Esophagus squamous epithelium (tissue), 5 donors: ENCODE measurements at regions not wholly inside any gene's neighbourhood (a gene's known extent, or its start where the extent isn't known, plus 50 kb on each side); places are given as distances from the start of the nearest gene placed in this dataset.

Experiments used
- DNase-seq: peaks from one replicate; lab custom pipeline; 2025; lab: John Stamatoyannopoulos, UW
- H3K27ac ChIP-seq, 4 donors: fragments of 200-600 bp; sonication (generic); one replicate each; pipeline ENCODE4 v1.5.1; 2016 to 2019; ENCODE audit warnings: mild to moderate bottlenecking in 1 of 4
- H3K27me3 ChIP-seq, 4 donors: fragments of 200-600 bp; sonication (generic); 1 replicate in 3 of 4; 2 replicates in 1 of 4; pipeline versions ENCODE4 v1.5.1 to v1.6.0; 2017 to 2021; ENCODE audit warnings: antibody characterized with exemption in 1 of 4
- H3K36me3 ChIP-seq, 3 donors: fragments of 200-600 bp; sonication (generic); one replicate each; pipeline ENCODE4 v1.5.1; 2016 to 2019
- H3K4me1 ChIP-seq, 3 donors: fragments of 200-600 bp; sonication (generic); one replicate each; pipeline ENCODE4 v1.5.1; 2017 to 2019
- H3K4me3 ChIP-seq, 4 donors: fragments of 200-600 bp; sonication (generic); 1 replicate in 3 of 4; 2 replicates in 1 of 4; pipeline ENCODE4 v1.5.1; 2016 to 2019; ENCODE audit warnings: mild to moderate bottlenecking in 2 of 4, moderate library complexity in 1 of 4
- H3K9me3 ChIP-seq, 3 donors: fragments of 200-600 bp; sonication (generic); one replicate each; pipeline ENCODE4 v1.5.1; 2016 to 2019
- POLR2A ChIP-seq, 4 donors: fragments of 450-650 bp; IDR thresholded peaks; one replicate each; pipeline ENCODE4 v1.6.1; 2017; ENCODE audit warnings: antibody characterized with exemption in 4 of 4, mild to moderate bottlenecking in 4 of 4, moderate library complexity in 3 of 4
- WGBS, 2 donors: methylation state at CpG; one replicate each; pipeline ENCODE4 v1.1.5; 2018; 5-methylcytosine and 5-hydroxymethylcytosine counted together
- intact Hi-C: fragments of 100-400 bp; cut with DNase I; formaldehyde crosslinking; loops from one replicate; pipeline ENCODE4 v1.15.0; 2022
- TF ChIP-seq, protein P1 (sequence below), 6 experiments: fragments of 450-650 bp in 4 of 6; fragments of 200-600 bp in 2 of 6; sonication (generic) in 2 of 6; IDR thresholded peaks; one replicate each; pipeline ENCODE4 v1.5.1; 2016 to 2019; ENCODE audit warnings: antibody characterized with exemption in 6 of 6, mild to moderate bottlenecking in 4 of 6, moderate library complexity in 4 of 6
- donor health status: DM: yes; HTN: yes; CAD: no.

GRCh38 chr3:147185781-147186180, 220.6 kb downstream of the ZIC4 start:
- Histone ChIP-seq H3K27ac (no peak overlapping the region), H3K36me3 (no peaks in the 10 kb centered on the region), H3K27me3 (no peaks in the 10 kb centered on the region), H3K9me3 (no peaks in the 10 kb centered on the region), H3K4me1 (no peaks in the 10 kb centered on the region), H3K4me3 (no peak overlapping the region)
- no peak for DNase-seq
- intact Hi-C loops = no loop called here
- no peak for TF ChIP-seq POLR2A (IDR thresholded peaks at IDR 0.05)
- TF ChIP-seq, protein P1, sequence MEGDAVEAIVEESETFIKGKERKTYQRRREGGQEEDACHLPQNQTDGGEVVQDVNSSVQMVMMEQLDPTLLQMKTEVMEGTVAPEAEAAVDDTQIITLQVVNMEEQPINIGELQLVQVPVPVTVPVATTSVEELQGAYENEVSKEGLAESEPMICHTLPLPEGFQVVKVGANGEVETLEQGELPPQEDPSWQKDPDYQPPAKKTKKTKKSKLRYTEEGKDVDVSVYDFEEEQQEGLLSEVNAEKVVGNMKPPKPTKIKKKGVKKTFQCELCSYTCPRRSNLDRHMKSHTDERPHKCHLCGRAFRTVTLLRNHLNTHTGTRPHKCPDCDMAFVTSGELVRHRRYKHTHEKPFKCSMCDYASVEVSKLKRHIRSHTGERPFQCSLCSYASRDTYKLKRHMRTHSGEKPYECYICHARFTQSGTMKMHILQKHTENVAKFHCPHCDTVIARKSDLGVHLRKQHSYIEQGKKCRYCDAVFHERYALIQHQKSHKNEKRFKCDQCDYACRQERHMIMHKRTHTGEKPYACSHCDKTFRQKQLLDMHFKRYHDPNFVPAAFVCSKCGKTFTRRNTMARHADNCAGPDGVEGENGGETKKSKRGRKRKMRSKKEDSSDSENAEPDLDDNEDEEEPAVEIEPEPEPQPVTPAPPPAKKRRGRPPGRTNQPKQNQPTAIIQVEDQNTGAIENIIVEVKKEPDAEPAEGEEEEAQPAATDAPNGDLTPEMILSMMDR (IDR thresholded peaks at IDR 0.05) = no peak

DNA sequence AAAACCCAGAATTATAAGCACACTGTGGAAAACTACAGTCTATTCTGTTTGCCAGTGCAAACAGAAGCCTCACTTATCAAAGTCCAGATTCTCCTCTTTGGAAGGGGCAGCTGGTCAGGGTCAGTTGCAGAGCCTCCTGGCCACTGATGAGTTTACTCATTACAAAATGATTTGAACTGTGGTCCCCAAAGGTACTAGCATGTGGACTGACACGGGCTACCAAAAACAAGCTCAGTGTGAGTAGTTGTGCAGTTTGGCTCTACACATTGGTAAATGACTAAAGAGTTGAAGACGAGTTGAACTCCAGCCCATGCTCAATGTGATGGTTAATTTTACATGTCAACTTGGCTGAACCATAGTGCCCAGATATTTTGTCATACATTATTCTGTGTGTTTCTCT, 221.5 kb downstream of the ZIC4 start:
- no peak for DNase-seq
- Histone ChIP-seq H3K27me3 (no peaks in the 10 kb centered on the region), H3K36me3 (no peaks in the 10 kb centered on the region), H3K4me3 (no peak overlapping the region), H3K4me1 (no peaks in the 10 kb centered on the region), H3K27ac (no peak overlapping the region), H3K9me3 (no peaks in the 10 kb centered on the region)
- intact Hi-C loops = no loop called here
- no peak for TF ChIP-seq POLR2A (IDR thresholded peaks at IDR 0.05)
- WGBS, 2 donors = 41 to 55% methylated on average over 2 of the region's 2 CpGs

DNA sequence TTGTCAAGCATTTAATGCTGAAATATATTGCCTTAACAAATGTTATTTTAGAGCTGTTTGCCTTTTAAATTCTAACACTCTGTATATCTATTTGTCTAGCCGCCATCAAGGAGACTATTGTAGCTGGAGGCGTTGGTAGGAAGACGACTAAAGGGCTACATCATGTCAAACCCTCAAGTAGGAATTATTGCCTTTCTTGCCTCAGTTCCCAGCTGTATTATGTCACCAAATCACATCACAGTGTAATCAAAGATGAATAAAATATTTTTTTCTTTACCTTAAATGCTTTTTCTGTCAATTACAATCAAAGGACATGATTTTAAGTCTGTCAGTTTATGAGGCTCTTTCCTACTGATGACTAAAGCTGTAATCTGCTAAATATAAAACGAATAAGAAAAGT, 233.1 kb downstream of the ZIC4 start:
- no peaks in the 10 kb centered on the region for H3K9me3 ChIP-seq
- no peaks in the 10 kb centered on the region for H3K36me3 ChIP-seq
- intact Hi-C loops = no loop called here
- DNase-seq = no peak
- 38 to 47% methylated on average over 4 of the region's 4 CpGs for WGBS, 2 donors
- H3K27ac ChIP-seq = no peak overlapping the region
- H3K4me3 ChIP-seq = no peak overlapping the region
- H3K27me3 ChIP-seq = no peaks in the 10 kb centered on the region
- TF ChIP-seq, protein P1 (IDR thresholded peaks at IDR 0.05) = no peak
- TF ChIP-seq POLR2A (IDR thresholded peaks at IDR 0.05) = no peak
- H3K4me1 ChIP-seq = no peaks in the 10 kb centered on the region

DNA sequence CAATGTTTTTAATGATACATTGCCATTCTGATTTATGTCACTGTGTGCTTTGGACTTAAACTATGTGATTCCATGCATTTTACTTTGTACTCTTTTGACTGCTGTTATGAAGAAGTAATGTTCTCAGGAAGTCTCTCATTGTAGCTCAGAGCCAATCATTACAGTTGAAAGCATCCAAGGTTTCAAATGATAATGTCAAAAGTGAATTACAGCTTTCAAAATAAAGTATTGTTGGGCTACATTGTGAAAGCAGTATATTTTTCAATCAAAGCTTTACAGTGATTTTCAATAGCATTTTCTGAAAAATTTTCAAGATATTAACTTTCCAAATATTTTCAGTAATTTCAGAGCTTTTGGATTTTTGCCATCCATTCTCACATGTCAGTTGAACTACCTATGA, 243.6 kb downstream of the ZIC4 start:
- Histone ChIP-seq H3K9me3 (peaks cover 0 to 3% (median 0%) of the 10 kb centered on the region in 3 donors), H3K36me3 (no peaks in the 10 kb centered on the region), H3K4me3 (no peak overlapping the region), H3K4me1 (no peaks in the 10 kb centered on the region), H3K27ac (no peak overlapping the region), H3K27me3 (no peaks in the 10 kb centered on the region)
- DNase-seq = no peak
- TF ChIP-seq, protein P1 (IDR thresholded peaks at IDR 0.05) = no peak
- TF ChIP-seq POLR2A (IDR thresholded peaks at IDR 0.05) = no peak
- intact Hi-C loops = no loop called here

DNA sequence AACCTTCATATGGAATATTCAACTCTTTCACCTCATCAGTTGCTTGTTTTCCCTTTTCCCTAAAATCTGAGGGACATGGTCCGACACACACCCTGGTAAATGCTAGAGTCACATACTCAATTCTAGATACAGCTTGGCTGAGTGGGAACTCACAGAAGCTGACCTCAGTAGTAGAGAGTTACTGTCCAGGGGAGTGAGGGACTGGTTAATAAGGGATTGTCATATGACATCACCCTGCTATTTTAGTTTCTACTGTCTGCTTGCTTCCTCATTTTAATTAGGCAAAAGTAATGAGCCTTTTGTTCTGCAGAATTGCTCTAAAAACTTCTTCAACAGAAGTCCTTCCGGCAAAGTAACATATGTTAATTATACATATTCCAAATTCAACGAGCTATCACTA, 244.5 kb downstream of the ZIC4 start:
- Histone ChIP-seq H3K4me1 (no peaks in the 10 kb centered on the region), H3K27me3 (no peaks in the 10 kb centered on the region), H3K4me3 (no peak overlapping the region), H3K36me3 (no peaks in the 10 kb centered on the region), H3K9me3 (peaks cover 0 to 9% (median 0%) of the 10 kb centered on the region in 3 donors), H3K27ac (no peak overlapping the region)
- TF ChIP-seq POLR2A (IDR thresholded peaks at IDR 0.05) = no peak
- TF ChIP-seq, protein P1 (IDR thresholded peaks at IDR 0.05) = no peak
- WGBS, 2 donors = 73 to 78% methylated on average over 3 of the region's 3 CpGs
- intact Hi-C loops = no loop called here
- no peak for DNase-seq

- H3K36me3 ChIP-seq = no peaks in the 10 kb centered on the region
- intact Hi-C loops = no loop called here
Measured at GRCh38 chr3:147160984-147161383, 245.4 kb downstream of the ZIC4 start.

More at GRCh38 chr3:147160984-147161383, 245.4 kb downstream of the ZIC4 start:
- DNase-seq = no peak
- Histone ChIP-seq H3K27me3 (no peaks in the 10 kb centered on the region), H3K4me3 (no peak overlapping the region), H3K9me3 (peaks cover 0 to 9% (median 0%) of the 10 kb centered on the region in 3 donors), H3K4me1 (no peaks in the 10 kb centered on the region), H3K27ac (no peak overlapping the region)
- TF ChIP-seq, protein P1 (IDR thresholded peaks at IDR 0.05) = no peak
- no peak for TF ChIP-seq POLR2A (IDR thresholded peaks at IDR 0.05)
